Ovary (tissue), 7 donors: ENCODE measurements at regions not wholly inside any gene's neighbourhood (a gene's known extent, or its start where the extent isn't known, plus 50 kb on each side); places are given as distances from the start of the nearest gene placed in this dataset.

ENCODE experiments used
- DNase-seq, 5 donors: peaks; one replicate each; pipeline ENCODE4 v3.0.0-alpha.2; 2019 to 2020
- H3K27ac ChIP-seq, 2 donors: fragments of 200-600 bp; one replicate each; pipeline versions ENCODE4 v1.5.1 to v1.8.0; 2019 to 2022
- H3K27me3 ChIP-seq: fragments of 200-600 bp; one replicate; pipeline ENCODE4 v1.8.0; 2022
- H3K36me3 ChIP-seq: fragments of 200-600 bp; sonication (generic); one replicate; pipeline ENCODE4 v1.5.1; 2019
- H3K4me1 ChIP-seq: one replicate; pipeline ENCODE4 v1.8.1; 2013; ENCODE audit warnings: mild to moderate bottlenecking, moderate library complexity; ENCODE audit not compliant: insufficient read depth
- H3K4me3 ChIP-seq: fragments of 200-600 bp; sonication (generic); one replicate; pipeline ENCODE4 v1.5.1; 2017
- H3K9me3 ChIP-seq, 2 donors: fragments of 200-600 bp in 1 of 2; sonication (generic) in 1 of 2; one replicate each; pipeline versions ENCODE4 v1.5.1 to v1.8.1; 2013 to 2019; ENCODE audit warnings: mild to moderate bottlenecking in 1 of 2, moderate library complexity in 1 of 2
- EP300 ChIP-seq: sonication (generic); formaldehyde crosslinking; IDR thresholded peaks from one replicate; pipeline ENCODE4 v1.6.1; 2017; ENCODE audit warnings: antibody characterized with exemption
- POLR2A ChIP-seq: fragments of 450-650 bp; IDR thresholded peaks from one replicate; pipeline ENCODE4 v1.6.1; 2017; ENCODE audit warnings: antibody characterized with exemption, mild to moderate bottlenecking, moderate library complexity
- WGBS, 3 donors: extraction: QIAGEN DNeasy Blood & Tissue Kit in 1 of 3; methylation state at CpG; one replicate each; pipeline versions ENCODE4 v1.1.5 to v1.1.7; 2013 to 2017; 5-methylcytosine and 5-hydroxymethylcytosine counted together
- intact Hi-C, 4 donors: fragments of 100-400 bp; cut with DNase I; formaldehyde crosslinking; loops; one replicate each; pipeline versions ENCODE4 v1.11.0 to v1.15.1; 2022 to 2023
- TF ChIP-seq, protein P1 (sequence below), 3 donors: fragments of 450-650 bp in 2 of 3; fragments of 200-600 bp in 1 of 3; IDR thresholded peaks; one replicate each; pipeline versions ENCODE4 v1.5.1 to v1.8.0; 2016 to 2022; ENCODE audit warnings: antibody characterized with exemption in 3 of 3, mild to moderate bottlenecking in 1 of 3
- donor health status: DM: no; HTN: no; CAD: no; lungs with moderate emphysema.
- donor health status: DM: no; HTN: no; CAD: no.
- donor health status: Bipolar disorder and iron deficiency.
- donor health status: DM: no; HTN: no; CAD: no.
- donor health status: DM: yes; HTN: yes; CAD: no.

DNA sequence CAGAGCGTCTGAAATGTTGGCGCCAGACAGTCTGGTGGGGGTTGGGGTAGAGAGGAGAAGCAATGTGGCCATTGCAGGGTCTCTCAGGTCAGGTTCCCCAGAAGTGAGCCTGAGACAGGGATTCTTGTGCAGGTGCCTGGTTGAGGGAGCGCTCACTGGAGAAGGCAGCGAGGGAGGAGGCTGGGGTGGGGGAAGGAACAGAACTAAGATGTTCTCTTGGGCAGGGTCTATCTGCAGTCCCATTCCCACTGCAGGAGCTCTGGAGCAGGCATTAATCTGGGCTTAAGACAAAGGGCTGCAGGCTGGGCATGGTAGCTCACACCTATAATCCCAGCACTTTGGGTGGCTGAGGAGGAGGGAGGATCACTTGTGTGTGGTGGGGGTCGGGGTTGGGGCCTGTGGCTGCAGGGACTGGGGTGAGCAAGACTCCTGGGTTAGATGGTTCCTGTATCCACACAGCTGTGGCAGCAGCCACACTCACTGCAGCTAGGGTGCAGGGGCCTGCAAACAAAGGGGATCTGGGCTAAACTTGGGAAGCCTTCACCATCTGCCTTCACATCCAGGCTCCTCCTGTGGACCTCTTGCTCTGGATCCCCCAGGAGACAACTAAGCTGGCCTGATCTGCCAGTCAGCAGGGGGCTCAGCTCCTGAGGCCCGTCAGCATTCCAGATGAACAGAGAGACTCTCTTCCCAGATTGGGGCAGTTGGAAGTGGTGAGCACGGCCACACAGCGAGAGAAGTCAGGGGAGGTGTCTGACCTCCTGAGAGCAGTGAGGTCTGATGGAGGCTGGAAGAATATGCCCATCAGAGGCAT lies 172.5 kb downstream of the ABHD5 start:
- intact Hi-C loops: loop anchor here in 1 of 4 donors (10.0 kb wide), 1 partner anchor 328 kb away; no protein-coding TSS in a partner anchor
- Histone ChIP-seq H3K4me1 (no peaks in the 10 kb centered on the region), H3K27ac (no peak overlapping the region), H3K4me3 (no peak overlapping the region), H3K36me3 (no peaks in the 10 kb centered on the region), H3K9me3 (no peaks in the 10 kb centered on the region), H3K27me3 (no peaks in the 10 kb centered on the region)
- no peak for TF ChIP-seq POLR2A
- TF ChIP-seq, protein P1, sequence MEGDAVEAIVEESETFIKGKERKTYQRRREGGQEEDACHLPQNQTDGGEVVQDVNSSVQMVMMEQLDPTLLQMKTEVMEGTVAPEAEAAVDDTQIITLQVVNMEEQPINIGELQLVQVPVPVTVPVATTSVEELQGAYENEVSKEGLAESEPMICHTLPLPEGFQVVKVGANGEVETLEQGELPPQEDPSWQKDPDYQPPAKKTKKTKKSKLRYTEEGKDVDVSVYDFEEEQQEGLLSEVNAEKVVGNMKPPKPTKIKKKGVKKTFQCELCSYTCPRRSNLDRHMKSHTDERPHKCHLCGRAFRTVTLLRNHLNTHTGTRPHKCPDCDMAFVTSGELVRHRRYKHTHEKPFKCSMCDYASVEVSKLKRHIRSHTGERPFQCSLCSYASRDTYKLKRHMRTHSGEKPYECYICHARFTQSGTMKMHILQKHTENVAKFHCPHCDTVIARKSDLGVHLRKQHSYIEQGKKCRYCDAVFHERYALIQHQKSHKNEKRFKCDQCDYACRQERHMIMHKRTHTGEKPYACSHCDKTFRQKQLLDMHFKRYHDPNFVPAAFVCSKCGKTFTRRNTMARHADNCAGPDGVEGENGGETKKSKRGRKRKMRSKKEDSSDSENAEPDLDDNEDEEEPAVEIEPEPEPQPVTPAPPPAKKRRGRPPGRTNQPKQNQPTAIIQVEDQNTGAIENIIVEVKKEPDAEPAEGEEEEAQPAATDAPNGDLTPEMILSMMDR (IDR thresholded peaks at IDR 0.05): no peak
- no peak for TF ChIP-seq EP300
- no peak for DNase-seq
- 89% methylated on average over 8 of the region's 8 CpGs for WGBS, 3 donors

GRCh38 chr3:43863966-43864933 lies 173.5 kb downstream of the ABHD5 start:
- DNase-seq: no peak
- no peaks in the 10 kb centered on the region for H3K4me1 ChIP-seq
- 74 to 82% (median 74%) methylated on average over 6 of the region's 6 CpGs for WGBS, 3 donors

GRCh38 chr3:43865351-43865750 lies 174.6 kb downstream of the ABHD5 start:
- intact Hi-C loops: loop anchor here in 1 of 4 donors (10.0 kb wide), 1 partner anchor 331 kb away; no protein-coding TSS in a partner anchor
- no peak overlapping the region for H3K4me3 ChIP-seq
- H3K4me1 ChIP-seq: no peaks in the 10 kb centered on the region
- no peaks in the 10 kb centered on the region for H3K36me3 ChIP-seq
- TF ChIP-seq EP300 (no peak), POLR2A (no peak)
- TF ChIP-seq, protein P1 (IDR thresholded peaks at IDR 0.05): no peak
- 80 to 89% (median 82%) methylated on average over 4 of the region's 4 CpGs for WGBS, 3 donors
- H3K27ac ChIP-seq: no peak overlapping the region
- no peaks in the 10 kb centered on the region for H3K27me3 ChIP-seq
- no peak for DNase-seq
- no peaks in the 10 kb centered on the region for H3K9me3 ChIP-seq

More at GRCh38 chr3:43863966-43864933, 173.5 kb downstream of the ABHD5 start:
- TF ChIP-seq EP300: no peak
- no peak for TF ChIP-seq POLR2A
- TF ChIP-seq, protein P1 (IDR thresholded peaks at IDR 0.05): no peak
- H3K4me3 ChIP-seq: no peak overlapping the region
- no peaks in the 10 kb centered on the region for H3K9me3 ChIP-seq
- no peak overlapping the region for H3K27ac ChIP-seq
- no peaks in the 10 kb centered on the region for H3K36me3 ChIP-seq
- no peaks in the 10 kb centered on the region for H3K27me3 ChIP-seq
- intact Hi-C loops: loop anchor here in 1 of 4 donors (10.0 kb wide), 1 partner anchor 329 kb away; no protein-coding TSS in a partner anchor

DNA sequence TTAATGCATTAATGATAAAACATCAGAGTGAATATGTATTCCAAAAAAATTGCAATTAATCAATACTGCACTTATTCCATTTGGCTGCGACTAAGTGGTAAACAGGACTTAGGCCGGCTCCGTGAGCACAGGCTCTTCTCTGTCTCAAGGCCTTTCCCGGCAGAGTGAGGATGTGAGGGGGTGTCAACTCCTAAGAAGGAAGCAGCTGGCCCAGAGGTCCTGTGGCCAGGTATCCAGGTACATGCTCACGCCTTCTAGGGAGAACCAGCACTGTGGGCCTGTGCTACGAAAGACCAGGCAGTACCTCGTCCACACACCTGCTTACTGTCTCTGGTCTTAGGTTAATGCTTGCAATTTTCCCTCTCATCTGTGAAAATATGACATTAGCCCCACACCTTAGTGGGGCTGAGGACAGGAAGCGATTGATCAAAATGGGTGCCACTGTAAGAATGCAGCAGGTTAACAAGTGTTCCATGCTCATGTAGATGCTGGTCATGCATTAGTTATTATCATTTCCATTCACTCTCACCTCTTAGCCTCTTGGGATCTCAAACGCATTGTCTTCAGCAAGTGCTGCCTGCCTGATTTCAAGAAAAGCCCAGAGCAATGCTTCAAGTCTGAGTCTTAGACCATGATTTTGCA lies 175.3 kb downstream of the ABHD5 start:
- Histone ChIP-seq H3K36me3 (no peaks in the 10 kb centered on the region), H3K9me3 (no peaks in the 10 kb centered on the region), H3K4me3 (no peak overlapping the region), H3K27ac (no peak overlapping the region), H3K4me1 (peaks cover 2% of the 10 kb centered on the region), H3K27me3 (no peaks in the 10 kb centered on the region)
- DNase-seq: no peak
- TF ChIP-seq EP300 (no peak), POLR2A (no peak)
- TF ChIP-seq, protein P1 (IDR thresholded peaks at IDR 0.05): no peak
- WGBS, 3 donors: 86 to 89% (median 88%) methylated on average over 9 of the region's 9 CpGs
- intact Hi-C loops: loop anchor here in 1 of 4 donors (10.0 kb wide), 1 partner anchor 331 kb away; no protein-coding TSS in a partner anchor
